ENCODE measurements at regions not wholly inside any gene's neighbourhood (a gene's known extent, or its start where the extent isn't known, plus 50 kb on each side); places are given as distances from the start of the nearest gene placed in this dataset.
A peak's percentile ranks its signal among the peaks of the same experiment; 100 is the strongest.

- Histone ChIP-seq H3K4me3 (ENCODE audit: low read length) (no peak overlapping the region), H3K9ac (ENCODE audit: extremely low read depth, low read length, poor library complexity, severe bottlenecking) (no peak overlapping the region), H3K27ac (ENCODE audit: low read depth, low read length) (no peak overlapping the region), H3K36me3 (ENCODE audit: control insufficient read depth, insufficient read depth, low read length) (no peaks in the 10 kb centered on the region), H3K27me3 (ENCODE audit: control insufficient read depth, insufficient read depth, low read length, poor library complexity, severe bottlenecking) (no peaks in the 10 kb centered on the region), H3K4me1 (ENCODE audit: control insufficient read depth, insufficient read depth, low read length) (no peaks in the 10 kb centered on the region), H3K9me3 (ENCODE audit: control insufficient read depth, low read length) (no peaks in the 10 kb centered on the region)
- no peak for TF ChIP-seq CTCF (conservative IDR thresholded peaks at IDR 0.05)
- H3K27me3 Mint-ChIP-seq (ENCODE audit: insufficient read depth): no peaks in the 10 kb centered on the region
- no peaks in the 10 kb centered on the region for H3K36me3 Mint-ChIP-seq (ENCODE audit: low read depth)
- H3K9me3 Mint-ChIP-seq: no peaks in the 10 kb centered on the region
- WGBS, 2 experiments (ENCODE audit: insufficient coverage in 1 of 2, insufficient read length in 1 of 2): 94 to 96% methylated on average over 11 to 13 of the region's 14 CpGs
- no peaks in the 10 kb centered on the region for H3K4me1 Mint-ChIP-seq
- H3K4me3 Mint-ChIP-seq: no peak overlapping the region
- no peak for DNase-seq
- H3K27ac Mint-ChIP-seq: no peak overlapping the region
Observed at GRCh38 chr21:43302769-43303168, 124.2 kb downstream of the SIK1 start.

- Mint-ChIP-seq H3K9me3 (no peaks in the 10 kb centered on the region), H3K27ac (no peak overlapping the region), H3K4me3 (no peak overlapping the region), H3K4me1 (no peaks in the 10 kb centered on the region), H3K36me3 (ENCODE audit: low read depth) (no peaks in the 10 kb centered on the region), H3K27me3 (ENCODE audit: insufficient read depth) (no peaks in the 10 kb centered on the region)
- Histone ChIP-seq H3K4me1 (ENCODE audit: control insufficient read depth, insufficient read depth, low read length) (no peaks in the 10 kb centered on the region), H3K27me3 (ENCODE audit: control insufficient read depth, insufficient read depth, low read length, poor library complexity, severe bottlenecking) (no peaks in the 10 kb centered on the region), H3K4me3 (ENCODE audit: low read length) (no peak overlapping the region), H3K9me3 (ENCODE audit: control insufficient read depth, low read length) (no peaks in the 10 kb centered on the region), H3K9ac (ENCODE audit: extremely low read depth, low read length, poor library complexity, severe bottlenecking) (no peak overlapping the region), H3K36me3 (ENCODE audit: control insufficient read depth, insufficient read depth, low read length) (no peaks in the 10 kb centered on the region), H3K27ac (ENCODE audit: low read depth, low read length) (no peak overlapping the region)
- no peak for TF ChIP-seq CTCF (conservative IDR thresholded peaks at IDR 0.05)
- 93 to 95% methylated on average over 13 to 23 of the region's 23 CpGs for WGBS, 2 experiments (ENCODE audit: insufficient coverage in 1 of 2, insufficient read length in 1 of 2)
- no peak for DNase-seq
Observed at GRCh38 chr21:43302062-43302700, 124.8 kb downstream of the SIK1 start.

GRCh38 chr21:43301409-43302061 is 125.4 kb downstream of the SIK1 start:
- Mint-ChIP-seq H3K9me3 (no peaks in the 10 kb centered on the region), H3K4me1 (no peaks in the 10 kb centered on the region), H3K4me3 (no peak overlapping the region), H3K27me3 (ENCODE audit: insufficient read depth) (no peaks in the 10 kb centered on the region), H3K27ac (no peak overlapping the region), H3K36me3 (ENCODE audit: low read depth) (no peaks in the 10 kb centered on the region)
- H3K4me1 ChIP-seq (ENCODE audit: control insufficient read depth, insufficient read depth, low read length): no peaks in the 10 kb centered on the region
- DNase-seq: no peak
- no peak for TF ChIP-seq CTCF (conservative IDR thresholded peaks at IDR 0.05)
- 90 to 96% methylated on average over 11 to 19 of the region's 19 CpGs for WGBS, 2 experiments (ENCODE audit: insufficient coverage in 1 of 2, insufficient read length in 1 of 2)
- H3K4me3 ChIP-seq (ENCODE audit: low read length): no peak overlapping the region
- H3K9me3 ChIP-seq (ENCODE audit: control insufficient read depth, low read length): no peaks in the 10 kb centered on the region
- no peaks in the 10 kb centered on the region for H3K27me3 ChIP-seq (ENCODE audit: control insufficient read depth, insufficient read depth, low read length, poor library complexity, severe bottlenecking)
- peak overlapping the region; percentile 70 for H3K27ac ChIP-seq (ENCODE audit: low read depth, low read length)
- no peak overlapping the region for H3K9ac ChIP-seq (ENCODE audit: extremely low read depth, low read length, poor library complexity, severe bottlenecking)
- no peaks in the 10 kb centered on the region for H3K36me3 ChIP-seq (ENCODE audit: control insufficient read depth, insufficient read depth, low read length)
